K562 (cell line): ENCODE measurements at regions not wholly inside any gene's neighbourhood (a gene's known extent, or its start where the extent isn't known, plus 50 kb on each side); places are given as distances from the start of the nearest gene placed in this dataset.

Experiments used
- ATAC-seq: fragments of 200-7000 bp; cut with Tn5 transposase; 3 replicates; pipeline ENCODE4 v1.9.1; 2020; ENCODE audit warnings: moderate library complexity
- BruUV-seq: library from RNA; stranded (reverse); fragments of 400-500 nt; replicated peaks from 2 replicates; lab custom pipeline; 2021; lab: Mats Ljungman, UMichigan
- CTCF ChIA-PET: fragments of 300-600 bp; formaldehyde crosslinking; extraction: SDS; loops from one replicate; lab custom pipeline; 2021; ENCODE audit warnings: low intra/inter-chr PET ratio; lab: Yijun Ruan, JAX
- POLR2A ChIA-PET: fragments of 300-600, 350-650 bp; sonication (Branson Sonifier 250); formaldehyde crosslinking; extraction: SDS; loops from one replicate; lab custom pipeline; 2021; ENCODE audit warnings: antibody characterized with exemption, inconsistent platforms; lab: Yijun Ruan, JAX
- DNase-seq, 4 experiments: peaks; one replicate each; pipeline versions ENCODE4 v3.0.0 to v3.0.0-alpha.2; 2011 to 2018; ENCODE audit warnings: low spot score in 3 of 4, mixed read lengths in 3 of 4; ENCODE audit errors: extremely low read depth in 1 of 4
- FAIRE-seq: peaks from 2 replicates; lab custom pipeline; 2011; peaks lifted over from hg19 to GRCh38; lab: Jason Lieb, UNC
- H2AFZ ChIP-seq: 2 replicates; pipeline ENCODE4 v1.6.0; 2011; ENCODE audit warnings: low read depth, low read length, control low read depth, inconsistent platforms
- H3K27ac ChIP-seq: fragments of 200-600 bp; 3 replicates; pipeline ENCODE4 v1.8.0; 2011; ENCODE audit warnings: low read depth, mild to moderate bottlenecking, control low read depth, inconsistent platforms, low read length, moderate library complexity, mixed read lengths; ENCODE audit errors: extremely low read depth
- H3K27me3 ChIP-seq, 2 experiments: fragments of 300-600 bp in 1 of 2; 2 replicates in 1 of 2; 3 replicates in 1 of 2; pipeline versions ENCODE4 v1.6.0 to v1.8.0; 2011; ENCODE audit warnings: inconsistent platforms in 2 of 2, low read length in 2 of 2, mild to moderate bottlenecking in 1 of 2, mixed read lengths in 1 of 2, moderate library complexity in 1 of 2; ENCODE audit not compliant: control insufficient read depth in 2 of 2, insufficient read depth in 2 of 2
- H3K36me3 ChIP-seq: fragments of 300-600 bp; 3 replicates; pipeline ENCODE4 v1.8.0; 2011; ENCODE audit warnings: mild to moderate bottlenecking, low read length, inconsistent platforms; ENCODE audit not compliant: control insufficient read depth, insufficient read depth
- H3K4me1 ChIP-seq, 2 experiments: fragments of 200-600 bp in 1 of 2; replicated peaks in 1 of 2; 2 replicates in 1 of 2; 3 replicates in 1 of 2; pipeline versions ENCODE4 v1.5.1 to v1.8.0; 2011; ENCODE audit warnings: inconsistent platforms in 2 of 2, low read length in 2 of 2, mild to moderate bottlenecking in 1 of 2, mixed read lengths in 1 of 2, moderate library complexity in 1 of 2; ENCODE audit not compliant: control insufficient read depth in 2 of 2, insufficient read depth in 2 of 2
- H3K4me2 ChIP-seq: 2 replicates; pipeline ENCODE4 v1.6.1; 2011; ENCODE audit warnings: low read length, control low read depth, inconsistent platforms, mixed read lengths; ENCODE audit not compliant: insufficient read depth
- H3K4me3 ChIP-seq: fragments of 200-600 bp; sonication (generic), shearing (Covaris generic); 2 replicates; pipeline ENCODE4 v1.5.1; 2016; ENCODE audit warnings: control low read depth, inconsistent platforms
- H3K79me2 ChIP-seq: fragments of 200-600 bp; 3 replicates; pipeline ENCODE4 v1.8.0; 2011; ENCODE audit warnings: low read length, inconsistent platforms; ENCODE audit not compliant: control insufficient read depth, insufficient read depth
- H3K9ac ChIP-seq, 2 experiments: 2 replicates each; pipeline versions ENCODE4 v1.6.0 to v1.6.1; 2011; ENCODE audit warnings: low read depth in 2 of 2, low read length in 2 of 2, control low read depth in 1 of 2, inconsistent platforms in 1 of 2, mild to moderate bottlenecking in 1 of 2, mixed read lengths in 1 of 2; ENCODE audit not compliant: insufficient read depth in 1 of 2
- H3K9me1 ChIP-seq: one replicate; pipeline ENCODE4 v1.6.0; 2011; ENCODE audit warnings: inconsistent platforms, mild to moderate bottlenecking, low read length, moderate library complexity; ENCODE audit not compliant: control insufficient read depth, insufficient read depth
- H3K9me3 ChIP-seq: replicated peaks from 2 replicates; pipeline ENCODE4 v1.5.1; 2011; ENCODE audit warnings: low read depth, low read length, inconsistent platforms; ENCODE audit not compliant: control insufficient read depth, insufficient read depth
- H4K20me1 ChIP-seq: replicated peaks from 2 replicates; pipeline ENCODE4 v1.6.1; 2011; ENCODE audit warnings: low read length, inconsistent platforms, mixed read lengths; ENCODE audit not compliant: control insufficient read depth, insufficient read depth
- NEUROD1 ChIP-seq: fragments of 150-350 bp; IDR thresholded peaks from 2 replicates; pipeline ENCODE4 v1.6.1; 2014; ENCODE audit warnings: borderline replicate concordance, low read length, low read depth; ENCODE audit not compliant: partially characterized antibody
- SIN3B ChIP-seq: fragments of 450-650 bp; IDR thresholded peaks from 2 replicates; pipeline ENCODE4 v1.6.1; 2017; ENCODE audit warnings: low read depth, mild to moderate bottlenecking, moderate library complexity
- ZNF707 ChIP-seq: fragments of 250-450 bp; sonication (Bioruptor Pico); conservative IDR thresholded peaks from 2 replicates; pipeline ENCODE4 v1.8.0; 2022; ENCODE audit warnings: inconsistent platforms, mild to moderate bottlenecking, moderate library complexity
- WGBS: fragments of 100-300 bp; shearing (Covaris generic); methylation state at CpG from one replicate; pipeline ENCODE4 v1.1.6; 2016; ENCODE audit warnings: low coverage, mixed read lengths; ENCODE audit not compliant: insufficient coverage; ENCODE audit errors: missing lambda C conversion rate; 5-methylcytosine and 5-hydroxymethylcytosine counted together
- in situ Hi-C: fragments of 300-500 bp; cut with MboI; formaldehyde crosslinking; loops from 4 replicates; pipeline ENCODE4 v1.15.0; 2018; ENCODE audit warnings: inconsistent platforms, mixed read lengths
- intact Hi-C: fragments of 100-400 bp; cut with micrococcal nuclease; formaldehyde crosslinking; loops from 2 replicates; pipeline ENCODE4 v1.14.2; 2022

GRCh38 chr21:23706431-23706830 lies 1900.8 kb downstream of the MRPL39 start:
- no peak for TF ChIP-seq NEUROD1
- Histone ChIP-seq H3K4me1 (no peaks in the 10 kb centered on the region), H3K9ac (no peak overlapping the region), H3K4me3 (no peak overlapping the region), H3K36me3 (no peaks in the 10 kb centered on the region), H3K4me2 (no peak overlapping the region), H3K27me3 (no peaks in the 10 kb centered on the region), H3K79me2 (no peaks in the 10 kb centered on the region), H4K20me1 (no peaks in the 10 kb centered on the region), H3K27ac (no peak overlapping the region), H3K9me3 (no peaks in the 10 kb centered on the region), H3K9me1 (no peaks in the 10 kb centered on the region), H2AFZ (no peak overlapping the region)
- in situ Hi-C loops: no loop called here
- ATAC-seq (no peak), FAIRE-seq (no peak), DNase-seq (no peak)
- ChIA-PET CTCF (no interaction called here), POLR2A (no interaction called here)
- 3% methylated on average over 2 of the region's 2 CpGs for WGBS
- intact Hi-C loops: no loop called here
- BruUV-seq: no TSS peak

GRCh38 chr21:23699402-23699801 lies 1907.9 kb downstream of the MRPL39 start:
- ChIA-PET POLR2A (interaction anchor here (0.7 kb wide), 1 partner anchor 144 kb away, joined by 3 read pairs; no protein-coding TSS in a partner anchor), CTCF (no interaction called here)
- WGBS: 0% methylated on average over 2 of the region's 2 CpGs
- ATAC-seq (no peak), FAIRE-seq (no peak), DNase-seq (no peak)
- H3K27ac ChIP-seq: no peak overlapping the region
- no peak overlapping the region for H2AFZ ChIP-seq
- TF ChIP-seq ZNF707 (CRISPR knock-in tag) (peak; percentile 80), SIN3B (no peak)
- no peaks in the 10 kb centered on the region for H3K79me2 ChIP-seq
- no peaks in the 10 kb centered on the region for H3K9me3 ChIP-seq
- H3K27me3 ChIP-seq: no peaks in the 10 kb centered on the region
- intact Hi-C loops (no loop called here), in situ Hi-C loops (no loop called here)
- H4K20me1 ChIP-seq: no peaks in the 10 kb centered on the region
- H3K9ac ChIP-seq: no peak overlapping the region
- no peaks in the 10 kb centered on the region for H3K4me1 ChIP-seq
- no peak overlapping the region for H3K4me2 ChIP-seq
- H3K36me3 ChIP-seq: no peaks in the 10 kb centered on the region
- no TSS peak for BruUV-seq
- H3K4me3 ChIP-seq: no peak overlapping the region
- no peaks in the 10 kb centered on the region for H3K9me1 ChIP-seq
